Calu3 (cell line): ENCODE measurements at regions not wholly inside any gene's neighbourhood (a gene's known extent, or its start where the extent isn't known, plus 50 kb on each side); places are given as distances from the start of the nearest gene placed in this dataset.

Experiments
- BruUV-seq: library from RNA; stranded (reverse); fragments of 400-500 nt; replicated peaks from 2 replicates; lab custom pipeline; 2021; lab: Mats Ljungman, UMichigan
- CTCF ChIA-PET: fragments of 300-600 bp; sonication (Branson Sonifier 250); formaldehyde crosslinking; loops from one replicate; lab custom pipeline; 2022; ENCODE audit warnings: antibody characterized with exemption; lab: Charles Lee
- DNase-seq: peaks from one replicate; pipeline ENCODE4 v3.0.0; 2022
- H3K27ac Mint-ChIP-seq: one replicate; pipeline ENCODE4 v1.8.0; 2022; ENCODE audit warnings: mixed read lengths; ENCODE audit not compliant: unreplicated experiment
- H3K27me3 Mint-ChIP-seq: one replicate; pipeline ENCODE4 v1.8.0; 2022; ENCODE audit warnings: mixed read lengths; ENCODE audit not compliant: unreplicated experiment
- H3K36me3 Mint-ChIP-seq: one replicate; pipeline ENCODE4 v1.8.0; 2022; ENCODE audit warnings: mild to moderate bottlenecking, moderate library complexity, mixed read lengths; ENCODE audit not compliant: insufficient read depth, unreplicated experiment
- H3K4me1 Mint-ChIP-seq: one replicate; pipeline ENCODE4 v1.8.0; 2022; ENCODE audit warnings: mild to moderate bottlenecking, low read depth, mixed read lengths; ENCODE audit not compliant: unreplicated experiment
- H3K4me3 Mint-ChIP-seq: one replicate; pipeline ENCODE4 v1.8.0; 2022; ENCODE audit warnings: mild to moderate bottlenecking, low read depth, moderate library complexity, mixed read lengths; ENCODE audit not compliant: unreplicated experiment
- H3K9me3 Mint-ChIP-seq: one replicate; pipeline ENCODE4 v1.8.0; 2022; ENCODE audit warnings: low read depth, mixed read lengths; ENCODE audit not compliant: unreplicated experiment
- intact Hi-C: fragments of 100-400 bp; cut with micrococcal nuclease; formaldehyde crosslinking; loops from one replicate; pipeline ENCODE4 v1.10.0; 2022; ENCODE audit not compliant: unreplicated experiment
- TF ChIP-seq, protein P1 (sequence below): fragments of 200-600 bp; IDR thresholded peaks from one replicate; pipeline ENCODE4 v1.8.0; 2022; ENCODE audit warnings: antibody characterized with exemption; ENCODE audit not compliant: unreplicated experiment

DNA sequence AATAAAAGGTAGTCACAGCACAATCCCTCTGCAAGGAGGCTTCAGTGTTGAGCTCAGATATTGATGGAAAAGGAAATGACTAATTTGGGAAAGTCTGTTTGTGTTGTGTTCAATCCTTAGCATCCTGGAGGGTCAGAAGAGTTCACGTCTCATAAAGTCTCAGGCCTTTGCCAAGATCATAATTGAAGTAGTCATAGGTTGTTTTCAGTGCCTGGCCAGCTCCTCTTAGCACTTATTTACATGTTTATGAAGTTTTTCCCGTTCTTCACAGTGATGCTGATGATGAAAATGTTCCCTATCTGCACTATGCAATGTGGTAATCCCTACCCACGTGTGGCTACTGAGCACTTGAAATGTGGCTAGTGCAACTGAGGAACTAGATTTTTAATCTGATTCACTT is 61.6 kb upstream of the TGFBR2 start:
- CTCF ChIA-PET = no interaction called here
- Mint-ChIP-seq H3K27me3 (no peaks in the 10 kb centered on the region), H3K27ac (peak overlapping the region; percentile 30), H3K4me3 (no peak overlapping the region), H3K36me3 (no peaks in the 10 kb centered on the region), H3K9me3 (peaks cover 5% of the 10 kb centered on the region), H3K4me1 (peaks cover 32% of the 10 kb centered on the region)
- DNase-seq = no peak
- no TSS peak for BruUV-seq
- TF ChIP-seq, protein P1, sequence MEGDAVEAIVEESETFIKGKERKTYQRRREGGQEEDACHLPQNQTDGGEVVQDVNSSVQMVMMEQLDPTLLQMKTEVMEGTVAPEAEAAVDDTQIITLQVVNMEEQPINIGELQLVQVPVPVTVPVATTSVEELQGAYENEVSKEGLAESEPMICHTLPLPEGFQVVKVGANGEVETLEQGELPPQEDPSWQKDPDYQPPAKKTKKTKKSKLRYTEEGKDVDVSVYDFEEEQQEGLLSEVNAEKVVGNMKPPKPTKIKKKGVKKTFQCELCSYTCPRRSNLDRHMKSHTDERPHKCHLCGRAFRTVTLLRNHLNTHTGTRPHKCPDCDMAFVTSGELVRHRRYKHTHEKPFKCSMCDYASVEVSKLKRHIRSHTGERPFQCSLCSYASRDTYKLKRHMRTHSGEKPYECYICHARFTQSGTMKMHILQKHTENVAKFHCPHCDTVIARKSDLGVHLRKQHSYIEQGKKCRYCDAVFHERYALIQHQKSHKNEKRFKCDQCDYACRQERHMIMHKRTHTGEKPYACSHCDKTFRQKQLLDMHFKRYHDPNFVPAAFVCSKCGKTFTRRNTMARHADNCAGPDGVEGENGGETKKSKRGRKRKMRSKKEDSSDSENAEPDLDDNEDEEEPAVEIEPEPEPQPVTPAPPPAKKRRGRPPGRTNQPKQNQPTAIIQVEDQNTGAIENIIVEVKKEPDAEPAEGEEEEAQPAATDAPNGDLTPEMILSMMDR = no peak
- intact Hi-C loops = loop anchor here (2.0 kb wide), 1 partner anchor 62 kb away; the partner anchor contains the start of gene TGFBR2

DNA sequence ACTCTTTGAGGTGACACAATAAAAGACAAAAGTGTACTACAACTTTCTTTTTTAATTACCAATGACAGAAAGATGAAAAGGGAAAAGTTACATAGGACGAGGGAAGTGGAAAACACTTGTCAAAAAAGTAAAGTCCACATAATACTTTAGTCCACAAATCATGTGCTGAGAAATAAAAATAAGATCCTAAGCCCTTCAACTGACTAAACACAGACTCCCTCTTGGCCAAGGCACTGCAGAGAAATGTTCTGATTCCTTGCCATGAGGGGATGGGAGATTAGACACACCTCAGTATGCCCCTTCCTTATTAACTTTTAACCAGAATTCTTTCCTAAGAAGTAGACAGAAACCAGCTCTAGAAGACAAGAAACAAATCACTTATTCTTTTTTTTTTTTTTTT is 59.5 kb upstream of the TGFBR2 start:
- peaks cover 53% of the 10 kb centered on the region for H3K4me1 Mint-ChIP-seq
- no peaks in the 10 kb centered on the region for H3K36me3 Mint-ChIP-seq
- no peak overlapping the region for H3K27ac Mint-ChIP-seq
- no peak for DNase-seq
- intact Hi-C loops = no loop called here
- no peaks in the 10 kb centered on the region for H3K27me3 Mint-ChIP-seq
- CTCF ChIA-PET = no interaction called here
- no TSS peak for BruUV-seq
- H3K9me3 Mint-ChIP-seq = peaks cover 5% of the 10 kb centered on the region
- TF ChIP-seq, protein P1 = no peak
- no peak overlapping the region for H3K4me3 Mint-ChIP-seq

DNA sequence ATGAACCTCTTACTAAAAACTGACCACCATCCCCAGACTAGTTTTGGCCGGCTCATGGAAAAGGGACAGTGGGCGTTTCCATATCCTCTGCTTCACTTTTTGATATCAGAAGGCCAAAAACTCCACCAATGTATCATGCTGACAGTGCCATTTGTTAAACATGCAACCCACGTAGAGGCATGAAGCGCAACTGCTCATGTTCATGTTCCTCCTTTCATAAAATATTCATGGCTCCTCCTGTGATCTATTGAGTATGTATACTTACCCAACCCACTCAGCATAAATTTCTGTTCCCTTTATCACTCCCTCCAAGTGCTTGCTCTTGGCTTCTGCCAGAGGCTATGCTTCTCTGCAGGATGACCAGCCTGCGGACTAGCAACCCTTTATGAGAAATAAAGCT is 58.7 kb upstream of the TGFBR2 start:
- CTCF ChIA-PET = no interaction called here
- Mint-ChIP-seq H3K4me3 (no peak overlapping the region), H3K9me3 (peaks cover 5% of the 10 kb centered on the region), H3K27ac (no peak overlapping the region), H3K36me3 (no peaks in the 10 kb centered on the region), H3K4me1 (peaks cover 59% of the 10 kb centered on the region), H3K27me3 (no peaks in the 10 kb centered on the region)
- no TSS peak for BruUV-seq
- DNase-seq = no peak
- intact Hi-C loops = no loop called here
- TF ChIP-seq, protein P1 = no peak

DNA sequence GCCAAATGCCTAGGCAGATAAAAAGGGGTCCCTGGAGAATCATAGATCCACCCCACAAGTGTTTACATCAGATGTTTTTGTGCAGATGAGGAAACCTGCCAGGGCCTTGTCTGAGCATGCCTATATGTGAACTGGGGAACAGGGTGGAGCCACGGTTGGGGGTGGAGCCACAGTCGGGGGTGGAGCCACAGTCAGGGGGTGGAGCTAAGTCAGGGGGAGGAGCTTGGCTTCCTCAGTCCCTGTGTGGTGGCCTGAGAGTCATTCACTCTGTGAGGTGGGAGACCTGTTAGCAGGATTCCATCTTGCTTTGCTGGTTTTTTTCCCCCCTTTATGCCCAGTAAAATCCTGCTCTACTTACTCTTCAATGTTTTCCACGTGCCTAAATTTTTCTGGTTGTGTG is 57.8 kb upstream of the TGFBR2 start:
- CTCF ChIA-PET = no interaction called here
- no peak overlapping the region for H3K4me3 Mint-ChIP-seq
- intact Hi-C loops = no loop called here
- no peak overlapping the region for H3K27ac Mint-ChIP-seq
- no peaks in the 10 kb centered on the region for H3K27me3 Mint-ChIP-seq
- TF ChIP-seq, protein P1 = no peak
- peaks cover 52% of the 10 kb centered on the region for H3K4me1 Mint-ChIP-seq
- BruUV-seq = no TSS peak
- no peaks in the 10 kb centered on the region for H3K36me3 Mint-ChIP-seq
- H3K9me3 Mint-ChIP-seq = no peaks in the 10 kb centered on the region
- DNase-seq = peak; percentile 27
